Posterior cingulate gyrus (tissue), 11 donors: ENCODE measurements at regions not wholly inside any gene's neighbourhood (a gene's known extent, or its start where the extent isn't known, plus 50 kb on each side); places are given as distances from the start of the nearest gene placed in this dataset.

Experiments
- DNase-seq, 10 donors: peaks; one replicate each; pipeline versions ENCODE4 v3.0.0 to v3.0.0-alpha.2; 2020 to 2021; ENCODE audit warnings: mixed read lengths in 3 of 10
- intact Hi-C: fragments of 100-400 bp; cut with DNase I; formaldehyde crosslinking; loops from one replicate; pipeline ENCODE4 v1.15.1; 2023

- DNase-seq, result no peak
- intact Hi-C loops, result no loop called here
These were observed 225.8 kb upstream of the NAALADL2 start for GRCh38 chr3:174633342-174633741.

DNA sequence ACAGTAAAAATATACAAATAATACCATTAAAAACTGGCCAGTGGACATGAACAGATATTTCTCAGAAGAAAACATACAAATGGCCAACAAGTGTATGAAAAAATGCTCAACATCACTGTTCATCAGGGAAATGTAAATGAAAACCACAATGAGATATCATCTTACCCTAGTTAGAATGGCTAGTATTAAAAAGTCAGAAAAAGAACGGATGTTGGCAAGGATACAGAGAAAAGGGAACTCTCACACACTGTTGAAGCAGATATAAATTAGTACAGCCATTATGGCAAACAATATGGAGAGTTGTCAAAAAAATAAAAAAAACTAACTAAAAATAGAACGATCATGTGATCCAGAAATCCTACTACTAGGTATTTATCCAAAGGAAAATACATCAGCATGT lies 222.7 kb upstream of the NAALADL2 start:
- intact Hi-C loops, result no loop called here
- no peak for DNase-seq

- intact Hi-C loops, result no loop called here
- no peak for DNase-seq
These were observed 219.7 kb upstream of the NAALADL2 start for GRCh38 chr3:174639406-174639805.

- intact Hi-C loops, result no loop called here
- no peak for DNase-seq
These were observed 219.2 kb upstream of the NAALADL2 start for GRCh38 chr3:174639970-174640369.

- DNase-seq, result peak in 1 of 10 donors; percentile 48
- intact Hi-C loops, result no loop called here
These were observed 218.2 kb upstream of the NAALADL2 start for GRCh38 chr3:174640932-174641331.

- intact Hi-C loops, result no loop called here
- DNase-seq, result no peak
These were observed 214.8 kb upstream of the NAALADL2 start for GRCh38 chr3:174644287-174644686.

- intact Hi-C loops, result no loop called here
- peak in 2 of 10 donors; percentile 8 to 20 for DNase-seq
These were observed 207.2 kb upstream of the NAALADL2 start for GRCh38 chr3:174651951-174652350.

- DNase-seq, result no peak
- intact Hi-C loops, result no loop called here
These were observed 199.6 kb upstream of the NAALADL2 start for GRCh38 chr3:174659511-174659910.

GRCh38 chr3:174662653-174663052 lies 196.5 kb upstream of the NAALADL2 start:
- DNase-seq, result no peak
- intact Hi-C loops, result no loop called here

DNA sequence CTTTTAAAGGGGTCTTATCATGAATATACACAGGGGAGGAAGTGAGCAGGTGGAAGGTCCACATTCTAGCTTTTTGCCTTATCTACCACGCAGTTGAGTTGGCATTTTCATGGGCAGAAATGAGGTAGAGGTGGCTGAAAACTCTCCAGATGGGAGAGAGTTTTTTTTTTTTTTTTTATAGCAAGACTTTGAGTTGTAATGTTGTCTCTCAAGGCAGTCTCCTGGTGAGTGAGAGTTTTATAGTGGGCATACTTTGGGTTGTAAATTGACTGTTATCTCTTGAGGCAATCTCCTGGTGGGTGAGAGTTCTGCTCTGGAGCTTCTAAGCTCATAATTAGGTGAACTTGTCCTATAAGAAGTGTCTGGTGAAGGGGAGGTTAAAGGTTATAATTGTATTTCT lies 191.7 kb upstream of the NAALADL2 start:
- no peak for DNase-seq
- intact Hi-C loops, result no loop called here

GRCh38 chr3:174675406-174675805 lies 183.7 kb upstream of the NAALADL2 start:
- intact Hi-C loops, result no loop called here
- no peak for DNase-seq

DNA sequence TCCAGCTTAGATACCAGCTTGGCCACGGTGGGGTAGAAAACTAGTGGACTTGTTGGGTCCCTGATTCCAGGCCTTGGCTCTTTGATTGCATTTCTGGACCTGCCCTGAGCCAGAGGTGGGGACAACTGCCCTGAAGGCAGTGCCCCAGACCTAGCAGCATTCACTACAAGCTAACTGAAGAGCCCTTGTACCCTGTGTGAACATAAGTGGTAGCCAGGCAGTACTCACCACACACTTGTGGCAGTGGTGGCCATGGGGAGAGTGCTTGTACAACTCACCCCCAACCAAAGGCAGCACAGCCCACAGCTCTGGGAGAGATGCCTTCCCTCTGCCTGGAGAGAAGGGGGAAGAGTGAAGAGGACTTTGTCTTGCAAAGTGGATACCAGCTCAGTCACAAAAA lies 177.3 kb upstream of the NAALADL2 start:
- intact Hi-C loops, result no loop called here
- DNase-seq, result no peak

DNA sequence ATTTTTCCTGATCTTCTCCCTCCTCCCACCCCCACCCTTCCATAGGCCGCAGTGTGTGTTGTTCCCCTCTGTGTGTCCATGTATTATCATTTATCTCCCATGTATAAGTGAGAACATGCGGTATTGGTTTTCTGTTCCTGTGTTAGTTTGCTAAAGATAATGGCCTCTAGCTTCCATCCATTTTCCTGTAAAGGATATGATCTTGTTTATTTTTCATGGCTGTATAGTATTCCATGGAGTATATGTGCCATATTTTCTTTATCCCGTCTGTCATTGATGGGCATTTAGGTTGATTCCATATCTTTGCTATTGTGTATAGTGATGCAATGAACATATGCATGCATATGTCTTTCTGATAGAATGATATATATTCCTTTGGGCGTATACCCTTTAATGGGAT lies 173.3 kb upstream of the NAALADL2 start:
- DNase-seq, result no peak
- intact Hi-C loops, result no loop called here

DNA sequence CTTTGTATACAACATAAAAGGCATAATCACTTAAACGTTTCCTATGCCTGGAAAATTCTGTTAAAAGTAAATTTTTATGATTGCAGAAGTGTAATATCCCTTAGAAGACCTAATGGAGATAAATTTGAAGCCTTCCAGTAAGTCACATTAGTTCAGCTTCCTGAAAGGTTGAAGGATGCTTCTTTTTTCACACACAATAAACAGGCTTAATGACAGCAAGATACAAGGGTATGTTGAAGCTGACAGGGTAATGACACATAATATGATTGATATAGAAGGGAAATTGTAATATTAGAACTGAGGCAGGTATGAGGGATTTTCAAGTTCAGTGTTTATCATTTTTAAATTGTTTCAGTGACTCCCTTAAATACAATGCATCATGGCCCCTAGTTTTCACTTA lies 161.8 kb upstream of the NAALADL2 start:
- DNase-seq, result no peak
- intact Hi-C loops, result no loop called here

GRCh38 chr3:174700736-174701135 lies 158.4 kb upstream of the NAALADL2 start:
- DNase-seq, result no peak
- intact Hi-C loops, result no loop called here

DNA sequence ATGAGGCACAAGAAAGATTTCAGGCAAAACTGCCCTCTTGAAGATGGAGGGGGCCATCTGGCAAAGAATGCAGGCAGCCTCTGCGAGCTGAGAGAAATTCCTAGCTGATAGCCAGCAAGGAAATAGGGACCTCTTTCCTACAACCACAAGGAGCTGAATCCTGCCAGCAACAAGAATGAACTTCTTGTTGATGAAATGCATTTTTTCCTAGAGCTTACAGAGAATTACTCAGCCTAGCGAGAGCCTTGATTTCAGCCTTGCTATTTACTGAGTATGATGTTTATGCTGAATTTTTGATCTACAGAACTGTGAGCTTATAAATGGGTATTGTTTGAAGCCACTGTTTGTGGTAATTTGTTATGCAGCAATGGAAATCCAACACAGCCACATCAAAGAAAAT lies 148.5 kb upstream of the NAALADL2 start:
- DNase-seq, result no peak
- intact Hi-C loops, result no loop called here

DNA sequence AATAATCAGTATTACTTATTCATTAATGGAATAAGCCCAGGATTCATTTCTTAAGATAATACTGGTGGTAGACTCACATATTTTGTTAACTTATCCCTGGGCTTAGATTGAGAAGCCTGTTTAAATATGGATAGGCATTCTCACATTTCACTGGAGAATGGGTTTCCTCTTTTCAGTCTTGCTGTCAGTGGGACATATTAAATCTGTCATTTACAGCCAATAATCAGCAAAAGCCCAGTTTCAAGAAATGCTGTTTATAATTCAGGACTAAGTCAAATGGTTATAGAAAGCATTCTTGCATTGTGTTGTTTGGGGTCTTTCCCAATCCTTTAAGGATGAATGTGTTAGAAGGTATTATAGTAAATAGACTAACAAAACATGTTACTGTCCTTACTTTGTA lies 143.7 kb upstream of the NAALADL2 start:
- DNase-seq, result no peak
- intact Hi-C loops, result no loop called here

DNA sequence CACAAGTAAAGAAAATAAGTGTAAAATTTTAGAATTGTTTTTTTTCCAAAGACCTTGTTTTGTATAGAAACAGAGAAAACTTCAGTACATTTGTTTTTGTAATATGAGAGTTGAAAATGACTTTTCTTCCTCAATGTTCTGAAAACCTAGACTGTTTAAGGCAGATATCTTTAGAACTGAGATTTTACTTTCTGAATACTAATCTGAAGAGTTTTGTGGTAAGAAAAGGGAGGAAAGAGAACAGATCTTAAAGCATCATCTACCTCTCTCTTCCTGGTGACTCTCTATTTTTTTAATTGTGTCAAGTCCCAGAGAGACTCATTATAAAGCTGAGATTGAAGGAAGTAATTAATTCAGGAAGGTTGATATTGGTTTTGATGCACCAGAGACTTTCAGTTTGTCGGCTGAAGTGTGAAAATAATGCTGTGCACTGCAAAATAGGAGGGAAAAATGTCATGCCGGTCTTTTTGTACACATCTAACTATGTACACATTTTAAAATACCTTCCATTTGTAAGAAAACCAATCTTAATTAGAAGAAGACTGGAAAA lies 142.1 kb upstream of the NAALADL2 start:
- intact Hi-C loops, result no loop called here

DNA sequence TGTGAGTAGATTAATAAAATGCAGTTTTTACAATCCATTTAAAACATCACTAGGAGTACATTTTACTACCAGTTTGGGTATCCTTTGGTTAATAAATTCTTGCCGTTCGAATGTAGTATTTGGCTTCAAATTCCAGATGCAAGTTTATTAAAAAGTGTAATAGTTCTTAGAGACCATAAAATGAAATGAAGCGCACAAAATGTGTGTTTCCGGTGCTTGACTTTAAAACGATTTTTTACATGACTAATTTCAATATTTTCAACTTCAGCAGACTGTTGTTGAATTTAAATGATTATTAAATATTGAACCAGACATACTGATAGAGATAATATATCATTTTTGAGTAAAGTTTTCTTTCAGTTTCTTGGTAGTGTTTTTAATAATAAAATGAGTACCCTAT lies 138.4 kb upstream of the NAALADL2 start:
- no peak for DNase-seq
- intact Hi-C loops, result no loop called here

More for the DNA sequence above, 142.1 kb upstream of the NAALADL2 start:
- DNase-seq, result no peak

GRCh38 chr3:174725303-174725702 lies 133.8 kb upstream of the NAALADL2 start:
- no peak for DNase-seq
- intact Hi-C loops, result no loop called here

DNA sequence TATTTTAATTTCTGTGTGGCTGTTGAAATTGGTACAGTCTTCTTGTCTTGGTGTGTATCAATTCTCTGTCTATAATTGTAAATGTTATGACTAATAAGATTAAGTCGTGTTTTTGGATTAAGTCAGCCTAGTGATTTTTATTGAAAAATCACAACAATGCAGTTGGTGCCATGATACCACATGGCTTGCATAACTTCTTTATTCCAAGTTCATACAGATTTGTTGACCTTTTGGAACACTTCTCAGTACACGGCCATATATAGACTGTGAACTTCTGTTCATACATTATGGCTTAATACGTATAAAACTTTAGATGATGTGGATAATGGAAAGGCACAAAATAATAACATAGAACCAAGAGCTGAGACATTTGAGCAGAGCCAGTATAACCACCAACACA lies 121.2 kb upstream of the NAALADL2 start:
- intact Hi-C loops, result no loop called here
- no peak for DNase-seq

GRCh38 chr3:174749143-174749542 lies 110.0 kb upstream of the NAALADL2 start:
- DNase-seq, result no peak
- intact Hi-C loops, result no loop called here
